Medulla oblongata (tissue), 1 donor: ENCODE measurements at regions not wholly inside any gene's neighbourhood (a gene's known extent, or its start where the extent isn't known, plus 50 kb on each side); places are given as distances from the start of the nearest gene placed in this dataset.

Experiments
- DNase-seq: peaks from one replicate; pipeline ENCODE4 v3.0.0-alpha.2; 2015; ENCODE audit errors: extremely low spot score

DNA sequence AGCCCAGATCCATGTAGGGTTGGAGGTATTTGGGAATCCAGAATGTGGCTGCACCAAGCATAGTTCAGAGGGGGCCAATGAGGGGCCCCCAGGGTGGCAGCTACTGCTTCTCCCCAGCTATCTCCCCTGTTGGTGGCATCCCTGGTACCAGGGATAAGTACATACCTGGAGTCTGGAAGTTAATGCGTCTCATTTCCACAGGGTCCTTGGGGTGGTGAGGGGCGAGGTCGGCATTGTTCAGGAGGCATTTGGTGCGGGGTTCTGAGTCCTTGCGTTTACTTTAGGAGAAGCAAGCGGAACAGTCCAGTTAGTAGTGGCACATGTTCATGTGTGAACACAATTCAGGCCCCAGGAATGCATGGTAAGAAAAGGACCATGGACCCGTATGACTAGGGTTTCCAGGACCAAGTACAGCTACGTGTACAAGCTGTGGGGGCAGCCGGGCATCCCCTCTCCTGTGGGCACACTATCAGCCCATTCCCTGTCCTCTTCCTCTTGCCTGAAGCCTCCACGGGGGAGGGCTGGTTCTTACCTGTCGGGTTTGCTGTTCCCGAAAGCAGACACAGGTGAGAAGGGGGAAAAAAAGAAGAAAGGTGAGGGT is 122.3 kb downstream of the PTPRS start:
- DNase-seq, result no peak

DNA sequence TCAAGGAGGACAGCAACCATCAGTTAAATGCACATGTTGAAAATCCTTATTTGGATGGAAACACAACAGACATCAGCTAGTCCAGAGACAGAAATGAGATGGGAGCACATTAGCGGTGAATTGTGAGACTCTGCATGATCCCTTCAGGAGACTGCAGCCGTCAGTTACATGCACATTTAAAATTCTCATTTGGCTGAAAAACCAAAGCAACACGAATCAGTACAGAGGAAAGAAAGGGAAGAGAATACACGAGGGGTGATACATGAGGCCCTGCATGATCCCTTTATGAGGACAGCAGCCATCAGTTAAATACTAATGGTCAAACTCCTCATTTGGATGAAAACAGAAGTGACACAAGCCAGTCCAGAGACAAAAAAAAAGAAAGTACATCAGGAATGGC is 123.4 kb downstream of the PTPRS start:
- DNase-seq, result no peak

DNA sequence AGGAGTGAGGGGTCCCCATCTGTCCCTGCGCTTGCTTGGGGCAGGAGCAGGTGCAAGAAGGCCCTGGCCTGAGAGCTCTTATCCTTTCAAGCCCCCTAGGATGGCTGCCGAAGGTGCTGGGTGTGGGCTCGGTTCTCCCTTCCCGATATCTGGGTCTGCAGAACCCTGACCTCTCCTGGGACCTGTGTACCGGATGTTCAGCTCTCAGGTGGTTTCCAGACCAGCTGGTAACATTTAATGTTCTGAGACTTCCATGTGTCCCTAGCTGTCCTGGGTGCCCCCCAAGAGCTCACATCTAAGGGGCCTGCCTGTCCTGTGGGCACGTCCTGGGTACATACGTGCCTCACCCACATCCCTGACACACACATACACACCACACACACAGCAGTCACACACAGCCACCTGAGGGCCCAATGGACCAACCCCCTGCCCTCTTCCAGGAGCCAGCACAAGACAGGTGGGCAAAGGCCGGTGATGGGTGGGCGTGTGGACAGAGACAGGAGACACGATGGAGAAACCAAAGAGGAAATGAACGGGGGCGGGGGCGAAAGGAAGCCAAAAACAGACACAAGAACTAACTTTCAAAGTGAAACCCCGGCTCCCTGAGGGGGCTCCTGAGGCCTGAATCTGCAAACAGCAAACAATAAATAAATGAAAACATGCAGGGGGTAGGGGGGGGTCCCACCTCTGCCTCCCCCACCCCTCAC is 124.3 kb downstream of the PTPRS start:
- DNase-seq, result no peak

- no peak for DNase-seq
Observed at GRCh38 chr19:5215431-5215830, 125.2 kb downstream of the PTPRS start.

DNA sequence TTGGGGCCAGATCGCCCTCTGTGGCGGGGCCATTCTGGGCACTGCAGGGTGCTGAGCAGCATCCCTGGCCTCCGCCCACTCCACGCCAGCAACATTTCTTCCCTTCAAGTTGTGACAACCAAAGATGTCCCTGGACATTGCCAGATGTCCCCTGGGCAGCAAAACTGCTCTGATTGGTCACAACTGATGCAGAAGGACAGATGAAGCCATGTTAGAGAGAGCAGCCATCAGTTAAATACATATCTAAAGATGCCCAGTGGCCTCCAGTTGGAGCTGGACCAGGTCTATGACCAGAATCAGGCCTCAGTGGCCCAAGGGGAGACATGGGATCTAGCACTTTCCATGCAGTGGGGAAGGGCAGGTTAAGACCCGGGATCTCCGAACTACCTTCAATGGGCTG is 125.7 kb downstream of the PTPRS start:
- DNase-seq, result no peak

- no peak for DNase-seq
Observed at GRCh38 chr19:5214371-5214770, 126.2 kb downstream of the PTPRS start.

DNA sequence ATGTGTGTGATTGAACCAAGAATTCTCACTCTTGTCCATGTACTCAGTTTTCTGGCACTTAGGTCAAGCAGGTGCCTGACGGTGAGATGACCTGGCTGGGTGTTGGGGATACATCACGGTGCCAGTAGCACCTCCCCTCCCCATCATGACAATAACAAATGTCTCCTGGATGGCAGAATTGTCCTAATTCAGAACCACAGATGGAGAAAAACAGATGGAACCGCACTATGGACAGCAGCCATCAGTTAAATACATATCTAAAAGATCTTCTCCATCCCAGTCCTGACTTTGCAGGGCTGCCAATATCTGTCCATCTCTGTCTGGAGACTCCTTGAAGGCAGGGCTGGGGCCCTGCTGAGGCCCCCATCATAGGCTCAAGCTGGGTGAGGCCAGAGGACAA is 126.9 kb downstream of the PTPRS start:
- no peak for DNase-seq

DNA sequence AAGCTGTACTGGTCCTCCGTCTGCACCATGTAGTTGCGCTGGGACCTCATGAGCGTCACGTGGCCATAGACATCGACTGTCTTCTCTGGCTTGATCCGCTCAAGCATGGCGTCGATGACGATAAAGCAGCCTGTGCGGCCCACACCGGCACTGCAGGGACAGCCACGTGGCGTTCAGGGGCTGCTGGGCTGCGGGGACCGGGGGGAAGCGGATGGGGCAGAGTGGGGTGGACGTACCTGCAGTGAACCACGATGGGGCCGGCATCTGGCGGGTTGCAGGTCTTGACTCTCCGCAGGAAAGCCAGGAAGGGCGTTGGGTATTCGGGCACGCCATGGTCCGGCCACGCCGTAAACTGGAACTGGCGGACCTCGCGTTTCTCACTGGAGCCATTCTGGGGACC is 128.5 kb downstream of the PTPRS start:
- no peak for DNase-seq

- DNase-seq, result no peak
Observed at GRCh38 chr19:5211217-5211822, 129.3 kb downstream of the PTPRS start.

DNA sequence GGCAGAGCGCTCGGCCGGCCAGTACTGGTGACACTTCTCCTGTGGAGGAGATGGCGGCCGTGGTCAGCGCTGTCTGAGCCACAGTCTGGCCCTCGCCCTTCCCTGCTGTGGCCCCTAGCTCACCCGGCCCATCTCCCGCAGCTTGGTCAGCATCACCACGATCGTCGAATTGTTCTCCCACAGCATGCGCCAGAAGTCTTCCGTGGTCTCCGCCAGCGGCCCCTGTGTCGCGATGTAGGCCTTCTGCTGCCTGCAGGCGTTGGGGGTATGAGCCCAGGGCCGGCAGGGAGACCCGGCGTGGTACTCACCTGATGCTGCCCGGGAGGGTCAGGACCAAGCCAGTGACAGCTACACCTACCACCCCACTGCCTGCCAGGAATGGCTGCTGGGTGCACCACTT is 130.1 kb downstream of the PTPRS start:
- no peak for DNase-seq

- no peak for DNase-seq
Observed at GRCh38 chr19:5207806-5208205, 132.8 kb downstream of the PTPRS start.

DNA sequence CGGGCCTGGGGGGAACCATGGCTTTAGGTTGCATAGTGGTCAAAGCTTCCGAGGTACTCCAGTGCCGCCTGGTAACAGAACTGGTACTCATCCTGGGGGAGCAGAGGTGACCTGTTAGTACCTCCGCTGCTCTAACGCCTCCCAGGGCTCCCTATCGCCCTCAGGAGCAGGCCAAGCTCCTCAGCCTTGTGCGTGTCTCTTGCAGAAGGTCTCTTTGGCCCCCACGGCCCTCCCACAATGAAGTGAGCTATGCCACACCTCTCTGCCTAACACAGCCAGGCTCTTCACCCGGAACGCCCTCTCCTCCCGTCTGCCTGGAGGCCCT is 133.9 kb downstream of the PTPRS start:
- no peak for DNase-seq

DNA sequence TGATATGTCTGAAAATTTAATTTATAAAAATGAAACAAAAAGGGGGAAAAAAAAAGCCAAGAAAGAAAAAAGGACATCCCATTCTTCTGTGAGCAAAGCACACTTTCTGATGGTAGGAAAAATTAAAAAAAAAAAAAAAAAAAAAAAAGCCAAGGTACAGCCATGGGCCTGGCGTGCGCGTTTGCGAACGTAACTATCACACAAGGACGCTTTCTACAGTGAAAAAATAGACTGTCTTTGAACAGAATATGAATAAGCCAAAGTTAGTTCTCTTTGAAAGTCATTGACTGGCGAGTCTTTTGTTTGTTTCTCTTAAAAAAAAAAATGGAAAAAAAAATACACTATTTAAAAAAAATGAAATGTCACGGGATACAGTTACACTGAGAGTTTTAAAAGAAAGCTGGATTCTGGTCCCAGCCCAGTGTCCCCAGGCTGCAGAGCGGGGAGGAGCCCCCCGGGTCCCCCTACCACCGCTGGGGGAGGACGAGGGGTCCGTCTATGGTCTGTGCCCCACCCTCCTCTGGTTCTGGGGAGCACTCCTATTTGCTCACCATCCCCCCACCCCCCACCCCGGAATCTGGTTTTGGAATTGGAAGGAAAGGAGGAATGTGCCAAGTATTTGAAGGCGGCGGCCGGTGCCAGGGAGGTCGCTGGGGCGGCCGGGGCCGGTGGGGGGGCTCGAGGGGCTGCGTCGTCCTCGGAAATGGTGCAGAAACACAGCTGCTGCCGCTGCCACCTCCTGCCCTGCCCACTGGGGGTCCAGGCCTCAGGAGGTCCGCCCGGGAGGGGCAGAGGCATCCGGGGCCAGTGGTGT is 134.5 kb downstream of the PTPRS start:
- no peak for DNase-seq

GRCh38 chr19:5205381-5205780 is 135.2 kb downstream of the PTPRS start:
- no peak for DNase-seq

- no peak for DNase-seq
Observed at GRCh38 chr19:5204212-5204611, 136.4 kb downstream of the PTPRS start.
